HEK293 (cell line): ENCODE measurements at regions not wholly inside any gene's neighbourhood (a gene's known extent, or its start where the extent isn't known, plus 50 kb on each side); places are given as distances from the start of the nearest gene placed in this dataset.

Experiments used
- ATF2 ChIP-seq: fragments of 450-650 bp; formaldehyde crosslinking; IDR thresholded peaks from 2 replicates; pipeline ENCODE4 v1.5.1; 2016; ENCODE audit warnings: missing biosample characterization, missing genetic modification characterization, low read depth
- CTCF ChIP-seq: fragments of 450-650 bp; formaldehyde crosslinking; IDR thresholded peaks from 2 replicates; pipeline ENCODE4 v1.5.1; 2016; ENCODE audit warnings: missing biosample characterization, missing genetic modification characterization
- ZNF169 ChIP-seq: fragments of 450-650 bp; formaldehyde crosslinking; IDR thresholded peaks from 2 replicates; pipeline ENCODE4 v1.5.1; 2016; ENCODE audit warnings: missing biosample characterization, missing genetic modification characterization

DNA sequence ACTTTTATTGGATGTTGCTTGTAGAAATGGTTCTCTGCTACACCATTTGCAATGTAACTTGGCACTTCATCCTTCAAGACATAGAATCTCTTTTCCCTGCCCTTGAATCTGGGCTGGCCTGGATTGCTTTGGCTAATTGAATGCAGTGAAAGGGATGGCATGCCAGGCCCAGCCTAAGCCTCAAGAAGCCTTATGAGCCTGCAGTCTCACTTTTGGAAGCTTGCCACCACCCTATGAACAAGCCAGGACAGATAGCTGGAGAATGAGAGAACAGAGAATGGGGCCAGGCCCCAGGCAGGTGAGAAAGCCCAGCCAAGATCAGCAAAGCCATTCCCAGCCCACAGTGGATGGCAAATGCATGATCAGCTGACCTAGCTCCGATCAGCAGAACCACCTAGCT lies 117.0 kb upstream of the ADRA1D start:
- TF ChIP-seq CTCF (tag by site-specific recombination) (no peak), ATF2 (tag by site-specific recombination) (no peak), ZNF169 (tag by site-specific recombination) (no peak)
